MCF 10A (cell line): ENCODE measurements at regions not wholly inside any gene's neighbourhood (a gene's known extent, or its start where the extent isn't known, plus 50 kb on each side); places are given as distances from the start of the nearest gene placed in this dataset.
"Not testable (repeated sequence)": the region's sequence is repeated elsewhere in the genome, so short reads cannot be mapped to it uniquely, and the experiment has no call there.

Experiments used
- BruUV-seq: library from RNA; stranded (reverse); fragments of 400-500 nt; replicated peaks from 2 replicates; lab custom pipeline; 2021; lab: Mats Ljungman, UMichigan
- CTCF ChIA-PET: fragments of 300-600 bp; sonication (Branson Sonifier 250); formaldehyde crosslinking; extraction: SDS; loops from one replicate; lab custom pipeline; 2021; ENCODE audit warnings: antibody characterized with exemption, inconsistent platforms; lab: Yijun Ruan, JAX
- POLR2A ChIA-PET: fragments of 300-600, 350-650 bp; sonication (Branson Sonifier 250); formaldehyde crosslinking; extraction: SDS; loops from one replicate; lab custom pipeline; 2020; ENCODE audit warnings: antibody characterized with exemption, inconsistent platforms; lab: Yijun Ruan, JAX
- DNase-seq: peaks from one replicate; pipeline ENCODE4 v3.0.0-alpha.2; 2018; ENCODE audit not compliant: unreplicated experiment
- H3K27ac Mint-ChIP-seq: one replicate; pipeline ENCODE4 v1.8.0; 2022; ENCODE audit warnings: mild to moderate bottlenecking, low read depth, mixed read lengths; ENCODE audit not compliant: unreplicated experiment
- H3K27me3 Mint-ChIP-seq: one replicate; pipeline ENCODE4 v1.8.0; 2022; ENCODE audit warnings: mixed read lengths; ENCODE audit not compliant: insufficient read depth, unreplicated experiment
- H3K36me3 Mint-ChIP-seq: one replicate; pipeline ENCODE4 v1.8.0; 2022; ENCODE audit warnings: mild to moderate bottlenecking, moderate library complexity, mixed read lengths; ENCODE audit not compliant: insufficient read depth, unreplicated experiment
- H3K4me1 Mint-ChIP-seq: one replicate; pipeline ENCODE4 v1.8.0; 2022; ENCODE audit warnings: mixed read lengths; ENCODE audit not compliant: insufficient read depth, unreplicated experiment
- H3K4me3 Mint-ChIP-seq: one replicate; pipeline ENCODE4 v1.8.0; 2022; ENCODE audit warnings: mild to moderate bottlenecking, moderate library complexity, mixed read lengths; ENCODE audit not compliant: unreplicated experiment
- H3K9me3 Mint-ChIP-seq: one replicate; pipeline ENCODE4 v1.8.0; 2022; ENCODE audit warnings: mixed read lengths; ENCODE audit not compliant: unreplicated experiment
- intact Hi-C: fragments of 100-400 bp; cut with micrococcal nuclease; formaldehyde crosslinking; loops from 2 replicates; pipeline ENCODE4 v1.14.1; 2022
- TF ChIP-seq, protein P1 (sequence below): fragments of 200-600 bp; IDR thresholded peaks from one replicate; pipeline ENCODE4 v1.8.0; 2022; ENCODE audit warnings: antibody characterized with exemption, mild to moderate bottlenecking; ENCODE audit not compliant: unreplicated experiment

GRCh38 chr10:10055656-10056442 is 961.8 kb upstream of the CELF2 start:
- BruUV-seq, result no TSS peak
- ChIA-PET CTCF (no interaction called here), POLR2A (no interaction called here)
- peaks cover 18% of the 10 kb centered on the region for H3K4me1 Mint-ChIP-seq
- H3K36me3 Mint-ChIP-seq, result no peaks in the 10 kb centered on the region
- no peak for DNase-seq
- peak overlapping the region; percentile 33 for H3K27ac Mint-ChIP-seq
- H3K27me3 Mint-ChIP-seq, result no peaks in the 10 kb centered on the region
- H3K4me3 Mint-ChIP-seq, result no peak overlapping the region
- H3K9me3 Mint-ChIP-seq, result no peaks in the 10 kb centered on the region
- intact Hi-C loops, result no loop called here
- TF ChIP-seq, protein P1, sequence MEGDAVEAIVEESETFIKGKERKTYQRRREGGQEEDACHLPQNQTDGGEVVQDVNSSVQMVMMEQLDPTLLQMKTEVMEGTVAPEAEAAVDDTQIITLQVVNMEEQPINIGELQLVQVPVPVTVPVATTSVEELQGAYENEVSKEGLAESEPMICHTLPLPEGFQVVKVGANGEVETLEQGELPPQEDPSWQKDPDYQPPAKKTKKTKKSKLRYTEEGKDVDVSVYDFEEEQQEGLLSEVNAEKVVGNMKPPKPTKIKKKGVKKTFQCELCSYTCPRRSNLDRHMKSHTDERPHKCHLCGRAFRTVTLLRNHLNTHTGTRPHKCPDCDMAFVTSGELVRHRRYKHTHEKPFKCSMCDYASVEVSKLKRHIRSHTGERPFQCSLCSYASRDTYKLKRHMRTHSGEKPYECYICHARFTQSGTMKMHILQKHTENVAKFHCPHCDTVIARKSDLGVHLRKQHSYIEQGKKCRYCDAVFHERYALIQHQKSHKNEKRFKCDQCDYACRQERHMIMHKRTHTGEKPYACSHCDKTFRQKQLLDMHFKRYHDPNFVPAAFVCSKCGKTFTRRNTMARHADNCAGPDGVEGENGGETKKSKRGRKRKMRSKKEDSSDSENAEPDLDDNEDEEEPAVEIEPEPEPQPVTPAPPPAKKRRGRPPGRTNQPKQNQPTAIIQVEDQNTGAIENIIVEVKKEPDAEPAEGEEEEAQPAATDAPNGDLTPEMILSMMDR, result no peak

- TF ChIP-seq, protein P1, result peak; percentile 5
- BruUV-seq, result no TSS peak
- CTCF ChIA-PET, result interaction anchor here (0.6 kb wide), 1 partner anchor 439 kb away, joined by 3 read pairs; no protein-coding TSS in a partner anchor
- intact Hi-C loops, result no loop called here
- Mint-ChIP-seq H3K36me3 (no peaks in the 10 kb centered on the region), H3K4me1 (peaks cover 23% of the 10 kb centered on the region), H3K27me3 (no peaks in the 10 kb centered on the region), H3K4me3 (no peak overlapping the region), H3K9me3 (peaks cover 6% of the 10 kb centered on the region), H3K27ac (no peak overlapping the region)
- DNase-seq, result no peak
- POLR2A ChIA-PET, result interaction anchor here (0.8 kb wide), 1 partner anchor 608 kb away, joined by 3 read pairs; no protein-coding TSS in a partner anchor
Observed at GRCh38 chr10:10056961-10057360, 960.7 kb upstream of the CELF2 start.

- H3K4me1 Mint-ChIP-seq, result peaks cover 6% of the 10 kb centered on the region
- BruUV-seq, result no TSS peak
- POLR2A ChIA-PET, result interaction anchor here (0.7 kb wide), 1 partner anchor 8 kb away, joined by 3 read pairs; no protein-coding TSS in a partner anchor
Observed at GRCh38 chr10:10067644-10068043, 950.0 kb upstream of the CELF2 start.

DNA sequence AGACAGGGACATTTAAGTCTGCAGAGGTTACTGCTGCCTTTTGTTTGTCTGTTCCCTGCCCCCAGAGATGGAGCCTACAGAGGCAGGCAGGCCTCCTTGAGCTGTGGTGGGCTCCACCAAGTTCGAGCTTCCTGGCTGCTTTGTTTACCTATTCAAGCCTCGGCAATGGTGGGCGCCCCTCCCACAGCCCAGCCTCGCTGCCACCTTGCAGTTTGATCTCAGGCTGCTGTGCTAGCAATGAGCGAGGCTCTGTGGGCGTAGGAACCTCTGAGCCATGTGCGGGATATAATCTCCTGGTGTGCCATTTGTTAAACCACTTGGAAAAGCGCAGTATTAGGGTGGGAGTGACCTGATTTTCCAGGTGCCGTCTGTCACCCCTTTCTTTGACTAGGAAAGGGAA is 942.8 kb upstream of the CELF2 start:
- POLR2A ChIA-PET, intact Hi-C loops, H3K36me3 Mint-ChIP-seq, H3K27ac Mint-ChIP-seq, H3K4me3 Mint-ChIP-seq, H3K27me3 Mint-ChIP-seq, DNase-seq, H3K4me1 Mint-ChIP-seq, H3K9me3 Mint-ChIP-seq, BruUV-seq: not testable (repeated sequence)
- CTCF ChIA-PET, result interaction anchor here (0.6 kb wide), 1 partner anchor 570 kb away, joined by 3 read pairs; no protein-coding TSS in a partner anchor

More at GRCh38 chr10:10067644-10068043, 950.0 kb upstream of the CELF2 start:
- Mint-ChIP-seq H3K27me3 (no peaks in the 10 kb centered on the region), H3K36me3 (no peaks in the 10 kb centered on the region), H3K9me3 (no peaks in the 10 kb centered on the region), H3K27ac (no peak overlapping the region), H3K4me3 (no peak overlapping the region)
- DNase-seq, result no peak
- intact Hi-C loops, result no loop called here
- TF ChIP-seq, protein P1, result no peak
- CTCF ChIA-PET, result interaction anchor here (0.6 kb wide), 1 partner anchor 332 kb away, joined by 4 read pairs; no protein-coding TSS in a partner anchor
